ENCODE measurements at regions not wholly inside any gene's neighbourhood (a gene's known extent, or its start where the extent isn't known, plus 50 kb on each side); places are given as distances from the start of the nearest gene placed in this dataset.

DNA sequence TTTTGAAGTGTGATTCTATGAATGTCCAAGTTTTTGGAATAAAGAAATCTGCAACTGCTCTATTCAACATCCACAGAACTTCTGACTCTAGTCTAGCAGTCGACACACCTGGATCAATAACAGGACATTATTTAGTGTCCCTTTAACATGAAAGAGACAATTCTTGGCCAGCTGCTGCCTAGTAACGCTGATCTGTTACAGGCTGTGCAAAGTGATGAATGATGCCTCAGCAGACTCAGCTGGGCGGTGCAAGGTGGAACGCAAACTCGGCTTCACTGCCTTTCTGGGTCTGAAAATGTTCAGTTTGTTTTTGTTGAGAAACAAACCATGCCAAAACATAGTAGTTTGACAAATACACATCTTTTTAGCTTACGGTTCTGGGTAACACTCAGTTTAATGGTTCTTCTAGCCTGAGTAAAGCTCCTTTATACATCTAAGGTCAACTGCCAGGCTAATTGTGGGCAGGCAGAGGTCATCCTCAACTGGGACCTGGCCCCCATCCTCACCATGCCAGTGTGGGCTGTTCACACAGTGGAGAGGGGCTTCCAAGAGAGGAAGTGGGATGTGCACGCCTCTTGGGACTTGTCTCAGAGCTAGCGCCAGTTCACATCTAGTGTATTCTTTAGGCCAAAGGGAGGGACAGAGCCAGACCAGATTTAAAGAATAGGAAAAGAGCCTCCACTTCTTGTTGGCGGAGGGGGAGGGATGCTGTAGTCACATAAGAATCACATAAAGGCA lies 879.7 kb downstream of the QKI start:
- DNase-seq (ENCODE audit: low read depth) = no peak

- no peak for DNase-seq (ENCODE audit: low read depth)
Measured at GRCh38 chr6:164291224-164291623, 876.7 kb downstream of the QKI start.

- DNase-seq (ENCODE audit: low read depth) = no peak
Measured at GRCh38 chr6:164290101-164290500, 875.6 kb downstream of the QKI start.

GRCh38 chr6:164286011-164286410 lies 871.5 kb downstream of the QKI start:
- DNase-seq (ENCODE audit: low read depth) = no peak

DNA sequence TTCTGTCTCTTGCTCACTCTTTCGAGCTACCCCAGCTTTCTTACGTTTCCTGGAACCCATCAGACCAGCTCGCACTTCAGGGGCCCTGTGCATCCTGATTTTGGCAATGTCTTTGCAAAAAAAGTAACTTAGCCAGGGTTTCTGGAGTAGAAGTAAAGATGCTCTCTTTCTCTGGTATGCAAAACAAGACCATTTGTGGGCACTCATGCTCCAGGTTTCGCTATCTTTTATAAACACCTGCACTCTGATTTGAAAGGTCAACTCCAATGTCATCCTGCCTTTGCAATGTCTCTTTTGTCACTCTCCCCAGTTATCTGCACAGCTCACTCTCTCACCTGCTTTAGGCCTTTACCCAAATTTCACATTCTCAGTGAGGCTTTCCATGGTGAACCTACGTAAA lies 869.1 kb downstream of the QKI start:
- DNase-seq (ENCODE audit: low read depth) = no peak

GRCh38 chr6:164276211-164276610 lies 861.7 kb downstream of the QKI start:
- DNase-seq (ENCODE audit: low read depth) = no peak

GRCh38 chr6:164275773-164276172 lies 861.3 kb downstream of the QKI start:
- DNase-seq (ENCODE audit: low read depth) = no peak

GRCh38 chr6:164274493-164274892 lies 860.0 kb downstream of the QKI start:
- no peak for DNase-seq (ENCODE audit: low read depth)

GRCh38 chr6:164273491-164273890 lies 859.0 kb downstream of the QKI start:
- DNase-seq (ENCODE audit: low read depth) = no peak

DNA sequence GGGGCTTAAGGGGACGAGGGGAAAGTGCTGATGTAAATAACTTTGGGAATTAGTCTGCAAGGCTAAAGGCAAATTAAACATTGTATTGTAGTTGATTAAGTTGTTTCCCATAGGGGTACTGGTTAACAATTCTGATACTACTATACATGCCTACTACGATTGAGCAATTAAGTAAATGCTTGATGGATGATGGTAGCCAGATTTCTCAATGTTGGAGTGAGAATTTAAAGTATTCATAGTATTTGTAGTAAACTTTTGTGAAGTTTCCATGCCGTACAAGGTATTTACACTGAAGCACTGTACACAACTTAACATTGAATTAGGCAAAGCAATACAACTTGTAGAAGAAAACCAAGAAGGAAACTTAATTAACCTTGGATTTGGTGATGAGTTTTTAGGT lies 852.3 kb downstream of the QKI start:
- no peak for DNase-seq (ENCODE audit: low read depth)

DNA sequence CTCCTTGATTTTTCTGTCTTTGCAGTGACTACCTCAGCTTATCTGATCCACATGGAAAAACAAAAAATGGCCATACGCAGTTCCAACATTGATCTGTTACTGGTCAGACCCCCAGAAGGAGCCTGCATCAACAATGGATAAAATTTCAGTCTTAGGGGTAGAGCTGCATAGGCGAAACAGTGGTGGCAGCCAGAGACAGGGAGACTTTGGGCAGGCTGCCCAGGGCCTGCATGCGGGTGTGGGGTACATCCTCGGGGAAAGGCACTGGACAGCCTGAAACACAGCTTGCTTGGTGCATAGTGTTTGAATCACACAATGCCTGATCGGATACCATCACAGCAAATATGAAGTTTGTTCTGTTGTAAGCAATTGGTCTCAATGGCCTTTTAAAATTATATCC lies 847.8 kb downstream of the QKI start:
- no peak for DNase-seq (ENCODE audit: low read depth)

GRCh38 chr6:164258421-164258820 lies 843.9 kb downstream of the QKI start:
- DNase-seq (ENCODE audit: low read depth) = no peak

DNA sequence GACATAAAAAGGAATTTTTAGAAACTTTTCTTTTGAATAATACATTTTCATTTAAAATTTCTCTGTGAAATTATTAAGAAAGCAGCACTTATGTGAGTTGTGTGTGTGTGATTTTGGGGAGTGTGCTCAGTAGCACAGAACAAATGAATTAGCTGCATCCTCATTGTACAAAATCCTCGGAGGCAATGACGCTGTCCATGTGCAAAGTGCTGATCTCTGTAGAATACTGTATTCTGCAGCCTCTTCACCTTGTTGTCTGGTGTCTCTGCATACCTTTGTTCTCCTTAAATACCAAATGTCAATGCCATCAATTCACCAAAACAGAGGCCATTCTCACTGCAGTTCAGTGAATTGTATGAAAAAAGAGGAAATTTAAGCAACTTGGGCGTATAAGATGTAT lies 838.4 kb downstream of the QKI start:
- DNase-seq (ENCODE audit: low read depth) = no peak

DNA sequence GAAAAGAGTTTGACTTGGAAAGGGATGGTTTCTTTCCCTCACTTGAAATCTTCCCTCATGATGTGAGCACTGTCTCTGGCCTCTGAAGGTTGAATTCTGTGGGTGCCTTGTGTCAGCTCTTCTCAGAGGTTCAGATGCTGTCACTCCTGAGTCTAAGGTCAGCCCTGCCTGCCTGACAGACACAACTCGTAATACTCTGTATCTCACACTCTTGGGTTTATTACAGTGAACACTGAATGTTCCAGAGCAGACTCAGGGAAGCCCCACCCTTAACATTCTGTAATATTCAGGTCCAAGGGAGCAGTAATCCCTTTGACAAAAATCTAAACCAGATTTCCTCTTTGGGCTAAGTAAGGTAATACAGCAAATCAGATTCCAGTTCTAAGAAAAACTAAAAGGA lies 837.8 kb downstream of the QKI start:
- DNase-seq (ENCODE audit: low read depth) = no peak

DNA sequence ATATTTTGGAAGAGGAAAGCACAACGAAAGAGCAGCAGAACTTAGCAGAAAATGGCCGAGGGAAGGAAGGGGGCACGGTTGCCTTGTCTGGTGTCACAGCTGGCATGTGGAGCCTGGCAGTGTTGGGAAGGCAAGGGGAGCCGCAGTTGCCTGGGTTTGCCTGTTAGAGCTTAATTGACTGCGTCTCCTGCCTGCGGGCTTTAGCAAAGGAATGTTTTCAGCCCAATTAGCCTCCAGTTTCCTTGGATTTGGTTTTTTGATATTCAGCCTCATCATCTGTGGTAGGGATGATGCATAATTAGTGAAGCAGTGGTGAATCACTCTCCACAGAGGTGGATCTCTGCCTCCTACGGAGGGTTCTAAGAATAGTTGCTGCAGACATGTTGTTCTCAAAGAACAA lies 832.6 kb downstream of the QKI start:
- DNase-seq (ENCODE audit: low read depth) = no peak

DNA sequence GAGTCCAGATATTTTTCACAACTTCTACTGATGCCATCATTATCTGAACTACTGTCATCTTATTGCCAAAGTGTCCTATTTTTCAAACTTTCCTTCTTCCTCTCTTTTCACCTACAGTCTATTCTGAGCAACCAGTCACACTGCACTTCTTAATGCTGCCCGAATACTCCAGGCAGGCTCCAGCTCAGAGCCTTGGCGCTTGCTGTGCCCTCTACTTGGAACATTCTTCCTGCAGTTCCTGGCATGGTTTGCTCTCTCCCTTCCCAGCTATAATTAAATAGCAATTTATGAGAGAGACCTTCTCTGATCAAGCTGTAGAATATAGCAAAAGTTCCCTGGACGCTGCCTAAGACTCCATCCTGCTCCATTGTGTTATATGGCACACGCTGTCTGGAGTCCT lies 831.6 kb downstream of the QKI start:
- DNase-seq (ENCODE audit: low read depth) = no peak

DNA sequence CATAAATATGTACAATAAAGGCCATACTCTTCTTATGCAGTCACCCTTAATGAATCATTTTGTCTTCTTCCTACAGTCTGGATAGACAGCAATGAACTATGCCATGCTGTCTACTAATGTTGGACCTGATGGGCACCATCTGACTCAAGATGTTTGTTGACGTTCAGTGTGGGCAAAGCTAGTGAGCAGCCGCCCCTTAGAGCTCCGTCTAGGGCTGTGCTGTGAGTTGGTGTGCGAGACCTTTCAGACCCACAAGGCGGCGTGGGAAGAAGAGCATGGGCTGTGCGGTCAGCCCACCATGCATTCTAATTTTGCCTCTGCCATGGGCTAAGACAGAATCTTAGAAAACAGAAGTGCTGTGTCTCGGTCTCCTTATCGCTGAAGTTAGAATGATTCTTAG lies 829.4 kb downstream of the QKI start:
- DNase-seq (ENCODE audit: low read depth) = no peak

- no peak for DNase-seq (ENCODE audit: low read depth)
Measured at GRCh38 chr6:164243012-164243610, 828.6 kb downstream of the QKI start.

DNA sequence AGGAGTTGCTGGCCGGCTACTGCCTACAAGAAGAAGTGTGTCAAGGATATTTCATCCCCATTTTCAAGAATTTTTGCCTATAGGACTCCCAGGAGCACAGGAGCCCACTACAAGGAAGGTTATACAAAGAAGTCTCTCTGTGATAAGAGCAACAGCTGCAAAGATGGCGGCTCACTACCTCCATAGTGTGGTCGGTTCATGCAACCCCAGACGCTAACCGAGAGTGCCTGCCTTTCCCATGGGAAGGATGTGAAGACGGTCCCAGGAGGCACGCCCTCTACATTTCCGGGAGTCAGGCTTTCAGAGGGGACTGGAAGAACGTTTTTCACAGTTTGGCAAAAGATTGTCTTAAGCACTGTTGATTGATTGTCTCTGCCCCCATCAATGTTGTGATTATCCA lies 816.3 kb downstream of the QKI start:
- no peak for DNase-seq (ENCODE audit: low read depth)

- no peak for DNase-seq (ENCODE audit: low read depth)
Measured at GRCh38 chr6:164230259-164230658, 815.7 kb downstream of the QKI start.

GRCh38 chr6:164229716-164230115 lies 815.2 kb downstream of the QKI start:
- DNase-seq (ENCODE audit: low read depth) = no peak

DNA sequence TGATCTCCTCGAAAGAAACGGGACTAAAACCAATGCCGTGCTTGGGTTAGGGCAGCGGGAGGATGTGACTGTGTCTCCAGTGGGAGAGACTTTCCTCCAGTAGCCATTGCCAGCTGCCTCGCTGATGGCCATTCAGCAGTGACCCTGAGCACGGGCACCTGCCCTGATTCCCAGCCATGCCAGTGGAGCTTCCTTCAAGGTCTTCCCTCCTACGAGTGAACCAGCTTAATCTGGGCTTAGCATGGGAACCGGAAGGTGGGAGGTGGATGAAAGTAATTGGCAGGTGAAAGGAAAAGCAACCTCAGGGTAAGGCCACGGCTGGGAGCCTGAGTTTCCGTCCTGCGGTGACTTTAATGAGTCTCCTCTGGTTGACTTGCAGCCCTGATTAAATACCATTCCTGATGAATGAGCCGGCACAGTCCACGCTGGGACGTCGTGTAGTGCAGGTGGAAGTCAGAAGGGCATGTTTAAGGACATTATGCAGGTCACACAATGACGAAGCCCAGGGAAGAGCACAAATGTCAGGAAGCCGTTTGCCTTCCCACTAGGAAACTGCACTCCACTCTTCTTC lies 813.5 kb downstream of the QKI start:
- no peak for DNase-seq (ENCODE audit: low read depth)

DNA sequence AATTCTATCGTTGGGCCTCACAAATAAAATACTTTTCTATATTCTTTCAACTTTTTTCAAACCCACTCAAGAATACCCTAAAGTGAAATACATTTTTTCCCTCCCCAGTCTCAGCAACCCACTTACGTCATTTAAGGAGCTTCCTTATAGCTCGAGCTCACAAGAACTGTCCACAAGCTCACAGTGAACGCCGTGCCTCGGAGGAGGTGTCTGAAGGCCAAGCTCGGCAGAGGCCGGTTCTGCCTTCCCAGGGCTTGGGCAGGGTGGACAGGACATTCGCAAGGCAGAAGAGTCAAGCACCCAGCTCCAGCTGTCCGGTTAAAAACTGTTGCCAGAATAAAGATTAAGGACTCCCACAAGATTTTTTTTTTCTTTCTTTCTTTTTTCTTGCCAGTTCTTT lies 802.3 kb downstream of the QKI start:
- DNase-seq (ENCODE audit: low read depth) = no peak

DNA sequence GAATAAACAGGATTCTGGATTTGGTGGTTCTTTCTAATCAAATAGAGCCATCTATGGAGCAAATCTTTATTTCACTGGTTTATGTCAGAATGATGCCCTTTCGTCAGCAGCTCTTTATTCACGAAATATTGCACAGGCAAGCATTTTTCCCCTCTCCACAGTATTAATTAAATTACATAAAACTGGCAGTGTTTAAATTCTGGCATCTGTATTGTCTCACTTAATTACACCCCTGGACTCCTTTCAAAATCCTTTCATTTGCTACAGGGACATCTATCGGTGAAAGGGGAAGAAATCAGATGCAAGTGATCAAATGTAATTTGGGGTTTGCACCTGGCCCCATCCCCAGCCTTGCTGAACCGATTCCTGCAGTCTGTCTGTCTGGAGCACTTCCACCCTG lies 801.9 kb downstream of the QKI start:
- no peak for DNase-seq (ENCODE audit: low read depth)

All from T-helper 22 cell (primary cell).